IPS-18a (cell line): ENCODE measurements at regions not wholly inside any gene's neighbourhood (a gene's known extent, or its start where the extent isn't known, plus 50 kb on each side); places are given as distances from the start of the nearest gene placed in this dataset.

Source experiments
- H3K27ac ChIP-seq: one replicate; pipeline ENCODE4 v1.5.1; 2013; ENCODE audit warnings: low read length
- H3K27me3 ChIP-seq: one replicate; pipeline ENCODE4 v1.6.1; 2013; ENCODE audit warnings: mild to moderate bottlenecking, low read length; ENCODE audit not compliant: control insufficient read depth, insufficient read depth
- H3K36me3 ChIP-seq: one replicate; pipeline ENCODE4 v1.6.1; 2013; ENCODE audit warnings: low read depth, low read length; ENCODE audit not compliant: control insufficient read depth
- H3K4me1 ChIP-seq: one replicate; pipeline ENCODE4 v1.6.1; 2013; ENCODE audit warnings: low read depth, low read length; ENCODE audit not compliant: control insufficient read depth
- H3K4me3 ChIP-seq: one replicate; pipeline ENCODE4 v1.5.1; 2013; ENCODE audit warnings: low read length
- H3K9ac ChIP-seq: one replicate; pipeline ENCODE4 v1.6.1; 2013; ENCODE audit warnings: mild to moderate bottlenecking, low read length, moderate library complexity
- H3K9me3 ChIP-seq: one replicate; pipeline ENCODE4 v1.6.1; 2013; ENCODE audit warnings: low read depth, low read length; ENCODE audit not compliant: control insufficient read depth

DNA sequence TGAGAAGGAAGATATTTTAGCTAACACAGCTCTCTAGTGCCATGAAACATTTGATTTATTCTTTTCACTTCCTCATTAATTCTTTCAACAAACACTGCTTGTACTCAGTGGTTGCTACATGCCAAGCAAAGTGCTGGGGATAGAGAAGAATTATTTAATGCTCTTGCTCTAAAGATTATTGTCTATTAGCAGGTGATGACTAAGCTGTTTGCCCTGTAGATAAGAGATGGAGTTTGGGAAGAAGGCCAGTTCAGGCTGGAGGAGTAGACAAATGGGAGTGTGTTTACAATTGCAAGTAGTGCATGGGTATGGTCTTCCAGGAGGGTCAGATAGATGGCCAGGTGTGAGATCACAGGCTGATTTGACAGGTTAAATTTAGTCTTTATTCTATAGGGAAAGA lies 99.8 kb upstream of the SEL1L start:
- Histone ChIP-seq H3K9me3 (no peaks in the 10 kb centered on the region), H3K27me3 (no peaks in the 10 kb centered on the region), H3K4me1 (no peaks in the 10 kb centered on the region), H3K36me3 (no peaks in the 10 kb centered on the region), H3K27ac (no peak overlapping the region), H3K4me3 (no peak overlapping the region), H3K9ac (no peak overlapping the region)

DNA sequence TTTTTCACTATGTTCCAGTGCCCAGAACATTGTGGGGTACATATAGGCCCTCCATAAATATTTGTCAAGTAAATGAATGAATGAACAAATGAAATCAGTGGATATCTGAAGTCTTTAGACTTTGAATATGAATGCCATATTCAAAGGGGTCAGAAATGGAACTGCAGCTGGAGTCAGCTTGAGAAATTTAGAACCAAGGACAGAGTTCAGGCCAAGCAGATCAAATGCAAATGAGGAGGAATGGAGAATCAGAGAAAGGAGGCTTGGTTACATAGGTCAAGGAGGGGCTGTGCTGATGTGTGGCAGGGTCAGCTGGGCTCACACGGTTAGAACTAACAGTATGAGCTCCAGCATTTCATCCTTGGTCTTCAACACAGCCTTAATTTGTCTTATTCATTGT lies 104.0 kb upstream of the SEL1L start:
- Histone ChIP-seq H3K4me3 (no peak overlapping the region), H3K9ac (no peak overlapping the region), H3K9me3 (no peaks in the 10 kb centered on the region), H3K27me3 (no peaks in the 10 kb centered on the region), H3K27ac (no peak overlapping the region), H3K4me1 (peaks cover 6% of the 10 kb centered on the region), H3K36me3 (no peaks in the 10 kb centered on the region)

DNA sequence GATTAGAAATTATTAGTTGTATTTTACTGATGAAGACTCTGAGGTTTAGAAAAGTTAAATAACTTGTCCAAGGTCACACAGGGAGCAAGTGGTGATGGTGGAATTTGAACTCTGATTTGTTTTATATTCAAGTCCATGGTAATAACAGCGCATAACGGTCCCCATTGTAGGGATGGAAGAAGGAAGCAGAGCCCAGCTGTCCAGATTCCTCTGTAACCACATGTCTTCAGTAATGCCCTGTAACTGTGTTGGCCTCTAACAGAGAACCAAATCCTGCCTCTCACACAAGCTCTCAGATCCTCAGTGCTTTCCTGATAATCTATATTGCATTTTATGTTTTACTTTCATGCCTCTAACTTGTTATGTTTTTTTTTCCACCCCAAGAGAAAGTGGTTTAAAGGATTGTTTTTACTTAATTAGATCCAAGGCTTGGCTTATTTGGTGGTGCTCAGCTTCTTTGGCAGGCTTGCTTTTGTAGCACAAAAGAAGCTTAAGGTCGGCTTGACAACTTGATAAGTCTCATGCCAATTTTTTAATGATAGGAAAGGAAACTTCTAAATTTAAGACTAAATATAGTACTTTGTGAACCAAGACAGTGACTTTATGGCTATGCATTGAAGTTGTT lies 105.1 kb upstream of the SEL1L start:
- no peaks in the 10 kb centered on the region for H3K36me3 ChIP-seq
- H3K4me3 ChIP-seq: no peak overlapping the region

DNA sequence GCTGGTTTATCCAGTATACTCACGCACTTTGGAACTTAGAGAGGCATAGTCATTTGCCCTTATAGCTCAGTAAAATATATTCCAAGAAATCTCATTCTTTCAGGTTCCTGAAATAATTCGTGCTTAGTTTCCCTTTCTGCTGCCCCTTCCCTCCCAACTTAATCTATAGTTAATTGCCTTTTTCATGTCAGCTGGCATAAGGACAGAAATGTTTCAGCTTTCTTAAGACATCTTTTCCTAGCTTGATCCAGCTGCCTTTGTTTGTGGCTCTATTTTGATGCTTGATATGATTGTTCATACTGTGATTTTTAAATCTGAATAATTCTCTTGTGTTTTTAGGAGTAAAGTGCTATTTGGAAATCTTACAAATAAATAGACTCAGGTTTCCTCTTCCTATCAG lies 120.0 kb upstream of the SEL1L start:
- Histone ChIP-seq H3K9ac (no peak overlapping the region), H3K4me1 (peaks cover 16% of the 10 kb centered on the region), H3K4me3 (no peak overlapping the region), H3K36me3 (no peaks in the 10 kb centered on the region), H3K27ac (no peak overlapping the region), H3K27me3 (no peaks in the 10 kb centered on the region), H3K9me3 (no peaks in the 10 kb centered on the region)

More for the DNA sequence above, 105.1 kb upstream of the SEL1L start:
- Histone ChIP-seq H3K27ac (no peak overlapping the region), H3K9me3 (no peaks in the 10 kb centered on the region), H3K27me3 (no peaks in the 10 kb centered on the region), H3K4me1 (peaks cover 6% of the 10 kb centered on the region), H3K9ac (no peak overlapping the region)

DNA sequence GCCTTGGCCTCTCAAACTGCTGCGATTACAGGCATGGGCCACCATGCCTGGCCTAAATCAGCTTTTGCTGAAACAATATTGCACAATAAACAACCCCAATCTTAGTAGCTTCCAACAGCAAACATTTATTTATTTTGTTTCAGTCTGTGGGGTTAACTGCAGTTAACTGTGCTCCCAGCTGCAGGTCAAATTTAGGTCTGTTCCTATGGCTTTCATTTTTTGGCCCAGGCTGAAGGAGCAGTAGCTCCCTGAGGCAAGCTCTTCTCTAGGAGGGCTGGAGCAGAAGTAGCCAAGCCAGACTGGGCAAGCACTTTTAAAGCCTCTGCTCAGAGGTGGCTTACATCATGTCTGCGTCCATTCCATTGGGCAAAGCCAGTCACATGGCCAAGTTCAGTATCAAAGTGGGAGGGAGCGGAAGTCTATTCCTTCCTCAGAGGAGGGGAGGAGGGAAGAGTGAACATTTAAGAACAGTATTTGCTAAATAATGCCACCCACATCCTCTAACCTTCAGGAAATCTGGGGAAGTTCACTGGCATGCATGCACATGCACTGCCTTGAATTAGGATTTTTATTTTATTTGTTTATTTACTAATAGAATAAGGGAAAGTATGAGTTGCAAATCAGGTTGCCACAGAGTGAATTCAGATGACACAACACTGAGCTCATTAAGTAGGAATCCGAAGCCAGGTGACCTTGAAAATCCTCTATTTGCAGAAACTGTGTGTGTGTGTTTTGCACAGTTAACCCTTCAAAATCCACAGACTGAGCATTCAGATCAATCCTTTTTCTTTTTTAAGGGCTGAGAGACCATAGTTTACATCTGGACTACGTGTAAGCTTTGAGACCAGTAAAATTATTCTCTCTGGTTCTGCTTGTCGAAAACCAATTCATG lies 122.0 kb upstream of the SEL1L start:
- no peaks in the 10 kb centered on the region for H3K9me3 ChIP-seq
- H3K27me3 ChIP-seq: no peaks in the 10 kb centered on the region
- no peak overlapping the region for H3K27ac ChIP-seq
- no peaks in the 10 kb centered on the region for H3K36me3 ChIP-seq
- H3K4me3 ChIP-seq: no peak overlapping the region
- peaks cover 16% of the 10 kb centered on the region for H3K4me1 ChIP-seq
- no peak overlapping the region for H3K9ac ChIP-seq

DNA sequence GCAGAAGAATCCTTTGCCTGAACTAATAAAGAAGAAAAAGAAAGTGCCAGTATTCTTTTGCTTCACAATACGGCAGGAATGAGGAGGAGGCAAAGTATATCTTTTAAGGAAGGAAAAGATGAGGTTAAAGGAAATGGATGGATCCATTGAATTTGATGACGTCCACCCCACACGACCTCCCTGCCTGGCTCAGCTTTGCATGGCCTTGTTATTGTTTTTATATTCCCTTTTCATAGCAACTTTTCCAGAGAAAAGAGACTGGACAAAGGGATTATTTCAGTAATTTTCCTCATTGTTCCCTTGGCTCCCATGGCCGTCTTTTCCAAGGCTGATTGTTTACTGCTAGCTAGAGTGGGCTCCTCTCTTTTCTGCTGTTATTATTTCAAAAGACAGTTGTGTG lies 123.2 kb upstream of the SEL1L start:
- Histone ChIP-seq H3K9ac (no peak overlapping the region), H3K9me3 (no peaks in the 10 kb centered on the region), H3K4me3 (no peak overlapping the region), H3K27ac (no peak overlapping the region), H3K4me1 (peaks cover 16% of the 10 kb centered on the region), H3K27me3 (no peaks in the 10 kb centered on the region), H3K36me3 (no peaks in the 10 kb centered on the region)

DNA sequence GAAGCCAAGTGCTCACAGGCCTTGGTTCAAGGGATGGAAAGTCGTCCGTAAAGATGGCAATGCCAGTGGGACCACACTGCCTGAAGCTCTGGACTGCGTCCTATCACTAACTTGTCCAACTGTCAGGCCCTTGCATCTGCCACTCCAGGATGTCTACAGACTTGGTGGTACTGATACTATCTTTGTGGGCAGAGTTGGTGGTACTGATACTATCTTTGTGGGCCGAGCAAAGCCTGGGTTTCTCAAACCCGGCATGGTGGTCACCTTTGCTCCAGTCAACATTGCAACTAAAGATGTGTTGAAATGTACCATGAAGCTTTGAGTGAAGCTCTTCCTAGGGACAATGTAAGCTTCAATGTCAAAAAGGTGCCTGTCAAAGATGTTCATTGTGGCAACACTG lies 128.4 kb upstream of the SEL1L start:
- Histone ChIP-seq H3K4me3 (no peak overlapping the region), H3K27ac (no peak overlapping the region), H3K36me3 (no peaks in the 10 kb centered on the region), H3K9me3 (no peaks in the 10 kb centered on the region), H3K27me3 (no peaks in the 10 kb centered on the region), H3K9ac (no peak overlapping the region), H3K4me1 (peaks cover 13% of the 10 kb centered on the region)

DNA sequence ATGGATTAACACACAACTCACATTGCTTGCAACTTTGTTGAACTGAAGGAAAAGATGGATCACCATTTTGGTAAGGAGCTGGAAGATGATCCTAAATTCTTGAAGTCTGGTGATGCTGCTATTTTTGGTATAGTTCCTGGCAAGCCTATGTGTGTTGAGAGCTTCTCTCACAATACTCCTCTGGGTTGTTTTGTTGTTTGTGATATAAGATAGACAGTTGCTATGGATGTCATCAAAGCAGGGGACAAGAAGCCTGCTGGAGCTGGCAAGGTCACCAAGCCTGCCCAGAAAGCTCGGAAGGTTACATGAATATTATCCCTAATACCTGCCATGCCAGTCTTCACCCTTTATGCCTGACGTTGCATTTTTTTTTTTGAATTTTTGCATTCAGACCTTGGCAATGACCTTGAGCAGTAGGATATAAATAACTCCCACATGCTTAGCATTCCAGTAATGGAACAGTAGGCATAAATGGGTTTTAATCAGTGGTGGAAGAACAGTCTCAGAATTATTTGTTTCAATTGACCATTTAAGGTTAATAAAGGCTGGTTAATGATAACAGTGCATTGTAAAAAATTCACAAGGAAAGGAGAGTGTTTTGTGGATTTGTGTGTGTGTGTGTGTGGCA lies 129.0 kb upstream of the SEL1L start:
- H3K4me1 ChIP-seq: peaks cover 7% of the 10 kb centered on the region
- H3K36me3 ChIP-seq: no peaks in the 10 kb centered on the region
- no peak overlapping the region for H3K4me3 ChIP-seq
- no peaks in the 10 kb centered on the region for H3K9me3 ChIP-seq
- no peak overlapping the region for H3K27ac ChIP-seq
- no peak overlapping the region for H3K9ac ChIP-seq
- no peaks in the 10 kb centered on the region for H3K27me3 ChIP-seq

DNA sequence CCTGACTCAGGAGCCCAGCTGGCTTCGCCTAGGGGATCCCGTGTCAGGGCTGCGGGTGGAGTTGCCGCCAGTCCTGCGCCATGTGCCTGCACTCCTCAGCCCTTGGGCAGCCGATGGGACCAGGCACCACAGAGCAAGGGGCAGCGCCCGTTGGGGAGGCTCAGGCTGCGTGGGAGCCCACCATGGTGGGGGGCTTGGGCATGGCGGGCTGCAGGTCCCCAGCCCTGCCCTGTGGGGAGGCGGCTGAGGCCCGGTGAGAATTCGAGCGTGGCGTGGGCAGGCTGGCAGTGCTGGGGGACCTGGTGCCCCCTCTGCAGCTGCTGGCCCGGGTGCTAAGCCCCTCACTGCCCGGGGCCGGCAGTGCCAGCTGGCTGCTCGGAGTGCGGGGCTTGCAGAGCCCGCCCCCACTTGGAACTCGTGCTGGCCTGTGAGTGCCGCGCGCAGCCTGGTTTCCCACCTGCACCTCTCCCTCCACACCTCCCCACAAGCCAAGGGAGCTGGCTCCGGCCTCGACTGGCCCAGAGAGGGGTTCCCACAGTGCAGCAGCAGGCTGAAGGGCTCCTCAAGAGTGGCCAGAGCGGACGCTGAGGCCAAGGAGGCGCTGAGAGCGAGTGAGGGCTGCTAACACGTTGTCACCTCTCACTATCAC lies 135.1 kb upstream of the SEL1L start:
- Histone ChIP-seq H3K4me3 (no peak overlapping the region), H3K9ac (no peak overlapping the region), H3K27ac (no peak overlapping the region), H3K9me3 (no peaks in the 10 kb centered on the region), H3K27me3 (no peaks in the 10 kb centered on the region), H3K4me1 (no peaks in the 10 kb centered on the region), H3K36me3 (no peaks in the 10 kb centered on the region)

DNA sequence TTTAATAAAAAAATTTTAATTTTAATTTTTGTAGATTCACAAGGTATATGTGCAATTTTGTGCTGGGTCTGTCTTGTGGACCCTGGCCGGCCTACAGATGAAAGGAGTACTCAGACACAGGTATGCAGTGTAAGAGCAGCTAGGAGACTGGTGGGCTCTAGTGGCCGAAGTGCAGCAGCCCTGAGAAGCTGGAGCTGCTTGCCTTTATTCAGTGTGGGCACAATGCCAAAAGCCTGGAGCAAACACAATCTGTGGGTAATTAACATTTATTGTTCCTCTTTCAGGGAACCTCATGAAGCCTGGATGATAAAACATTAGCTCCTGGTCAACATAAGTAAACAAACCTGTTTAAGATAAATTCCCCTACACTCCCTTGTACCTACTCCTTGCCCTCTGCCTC lies 135.7 kb upstream of the SEL1L start:
- Histone ChIP-seq H3K27me3 (no peaks in the 10 kb centered on the region), H3K4me1 (no peaks in the 10 kb centered on the region), H3K36me3 (no peaks in the 10 kb centered on the region), H3K9me3 (no peaks in the 10 kb centered on the region), H3K27ac (no peak overlapping the region), H3K4me3 (no peak overlapping the region), H3K9ac (no peak overlapping the region)

DNA sequence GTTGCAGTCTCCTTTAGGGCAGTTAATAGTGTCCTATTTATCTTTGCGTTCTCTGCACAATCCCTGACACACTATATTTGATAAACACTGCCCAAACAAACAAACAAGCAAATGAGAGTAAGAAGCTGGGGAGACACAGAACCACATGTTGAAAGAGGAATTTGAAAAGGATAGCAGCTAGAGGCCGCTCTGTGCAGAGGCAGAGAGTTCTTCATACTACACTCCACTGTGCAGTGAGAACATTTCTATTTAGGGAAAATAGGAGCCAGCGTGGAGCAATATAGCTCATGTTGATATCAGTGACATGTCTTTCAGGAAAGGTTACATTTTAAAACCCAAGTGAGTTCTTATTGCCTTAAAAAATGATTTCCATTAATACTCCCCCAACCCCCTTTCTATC lies 140.3 kb upstream of the SEL1L start:
- Histone ChIP-seq H3K4me3 (no peak overlapping the region), H3K9ac (no peak overlapping the region), H3K9me3 (no peaks in the 10 kb centered on the region), H3K4me1 (no peaks in the 10 kb centered on the region), H3K36me3 (no peaks in the 10 kb centered on the region), H3K27me3 (peaks cover 21% of the 10 kb centered on the region), H3K27ac (no peak overlapping the region)
